ENCODE measurements at regions not wholly inside any gene's neighbourhood (a gene's known extent, or its start where the extent isn't known, plus 50 kb on each side); places are given as distances from the start of the nearest gene placed in this dataset.
"Not testable (repeated sequence)": the region's sequence is repeated elsewhere in the genome, so short reads cannot be mapped to it uniquely, and the experiment has no call there.

- Mint-ChIP-seq H3K36me3 (ENCODE audit: low read depth, unreplicated experiment) (no peaks in the 10 kb centered on the region), H3K9me3 (ENCODE audit: unreplicated experiment) (no peaks in the 10 kb centered on the region), H3K27ac (ENCODE audit: unreplicated experiment) (no peak overlapping the region), H3K4me3 (ENCODE audit: unreplicated experiment) (no peak overlapping the region), H3K4me1 (ENCODE audit: unreplicated experiment) (no peaks in the 10 kb centered on the region), H3K27me3 (ENCODE audit: unreplicated experiment) (peaks cover 3% of the 10 kb centered on the region)
- peak; percentile 31 for DNase-seq (ENCODE audit: low spot score)
- TF ChIP-seq CTCF (IDR thresholded peaks at IDR 0.05; ENCODE audit: unreplicated experiment): no peak
These were observed 76.3 kb upstream of the COL8A1 start for GRCh38 chr3:99562138-99562537.

DNA sequence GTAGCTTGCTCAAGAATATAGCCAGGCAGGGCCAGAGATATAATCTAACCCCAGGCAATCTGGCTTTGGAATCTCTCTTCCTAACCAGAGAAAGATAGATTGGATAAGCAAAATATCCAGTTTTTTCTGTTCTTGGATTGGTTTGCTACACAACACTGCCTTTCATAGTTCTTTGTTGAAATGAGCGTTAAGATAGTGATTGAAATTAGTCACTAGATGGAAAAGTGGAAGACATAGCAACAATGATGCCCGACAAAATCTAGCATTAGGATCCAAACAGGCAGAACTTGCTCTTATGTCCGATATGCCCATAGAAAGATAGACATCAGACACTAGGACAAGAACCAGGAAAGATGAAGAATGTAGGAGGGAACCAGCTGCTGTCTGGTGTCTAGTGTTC, 77.3 kb upstream of the COL8A1 start:
- no peaks in the 10 kb centered on the region for H3K9me3 Mint-ChIP-seq (ENCODE audit: unreplicated experiment)
- no peaks in the 10 kb centered on the region for H3K36me3 Mint-ChIP-seq (ENCODE audit: low read depth, unreplicated experiment)
- H3K27me3 Mint-ChIP-seq (ENCODE audit: unreplicated experiment): peaks cover 3% of the 10 kb centered on the region
- DNase-seq (ENCODE audit: low spot score): no peak
- H3K4me1 Mint-ChIP-seq (ENCODE audit: unreplicated experiment): no peaks in the 10 kb centered on the region
- no peak overlapping the region for H3K27ac Mint-ChIP-seq (ENCODE audit: unreplicated experiment)
- TF ChIP-seq CTCF (IDR thresholded peaks at IDR 0.05; ENCODE audit: unreplicated experiment): no peak
- no peak overlapping the region for H3K4me3 Mint-ChIP-seq (ENCODE audit: unreplicated experiment)

- Mint-ChIP-seq H3K4me3 (ENCODE audit: unreplicated experiment) (no peak overlapping the region), H3K27ac (ENCODE audit: unreplicated experiment) (no peak overlapping the region), H3K27me3 (ENCODE audit: unreplicated experiment) (peaks cover 3% of the 10 kb centered on the region), H3K9me3 (ENCODE audit: unreplicated experiment) (no peaks in the 10 kb centered on the region), H3K4me1 (ENCODE audit: unreplicated experiment) (no peaks in the 10 kb centered on the region), H3K36me3 (ENCODE audit: low read depth, unreplicated experiment) (no peaks in the 10 kb centered on the region)
- DNase-seq (ENCODE audit: low spot score): no peak
- no peak for TF ChIP-seq CTCF (IDR thresholded peaks at IDR 0.05; ENCODE audit: unreplicated experiment)
These were observed 79.2 kb upstream of the COL8A1 start for GRCh38 chr3:99559196-99559595.

GRCh38 chr3:99555885-99556284, 82.5 kb upstream of the COL8A1 start:
- DNase-seq (ENCODE audit: low spot score); H3K27me3 Mint-ChIP-seq (ENCODE audit: unreplicated experiment); H3K4me3 Mint-ChIP-seq (ENCODE audit: unreplicated experiment); H3K9me3 Mint-ChIP-seq (ENCODE audit: unreplicated experiment); H3K4me1 Mint-ChIP-seq (ENCODE audit: unreplicated experiment); H3K36me3 Mint-ChIP-seq (ENCODE audit: low read depth, unreplicated experiment); H3K27ac Mint-ChIP-seq (ENCODE audit: unreplicated experiment): not testable (repeated sequence)

DNA sequence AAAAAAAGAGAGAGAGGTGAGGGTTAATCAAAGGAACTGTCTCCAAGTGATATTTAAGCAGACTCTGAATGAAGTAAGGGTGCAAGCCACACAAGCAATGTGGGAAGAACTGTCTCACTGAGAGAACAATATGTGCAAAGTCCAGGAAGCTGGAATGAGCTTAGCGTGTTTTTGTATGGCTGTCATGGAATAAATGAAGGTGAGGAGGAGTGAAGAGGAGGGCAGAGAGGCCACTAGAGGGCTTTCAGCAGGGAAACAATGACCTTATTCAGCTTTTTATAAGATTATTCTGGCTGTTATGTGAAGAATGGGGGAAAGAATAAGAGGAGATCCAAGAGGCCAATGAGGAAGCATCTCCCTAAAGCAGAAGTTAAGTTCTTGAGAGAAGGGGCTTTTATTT, 86.9 kb upstream of the COL8A1 start:
- Mint-ChIP-seq H3K27me3 (ENCODE audit: unreplicated experiment) (no peaks in the 10 kb centered on the region), H3K4me1 (ENCODE audit: unreplicated experiment) (peaks cover 13% of the 10 kb centered on the region), H3K27ac (ENCODE audit: unreplicated experiment) (peak overlapping the region; percentile 49), H3K4me3 (ENCODE audit: unreplicated experiment) (no peak overlapping the region), H3K9me3 (ENCODE audit: unreplicated experiment) (no peaks in the 10 kb centered on the region), H3K36me3 (ENCODE audit: low read depth, unreplicated experiment) (no peaks in the 10 kb centered on the region)
- TF ChIP-seq CTCF (IDR thresholded peaks at IDR 0.05; ENCODE audit: unreplicated experiment): no peak
- DNase-seq (ENCODE audit: low spot score): no peak

Measured in endothelial cell (in vitro differentiated cells).